NT2/D1 (cell line): ENCODE measurements at regions not wholly inside any gene's neighbourhood (a gene's known extent, or its start where the extent isn't known, plus 50 kb on each side); places are given as distances from the start of the nearest gene placed in this dataset.

Source experiments
- DNase-seq: peaks from one replicate; pipeline ENCODE4 v3.0.0-alpha.2; 2011; ENCODE audit warnings: low read depth, low spot score
- H3K27me3 ChIP-seq: 2 replicates; pipeline ENCODE4 v1.6.0; 2011; ENCODE audit warnings: mild to moderate bottlenecking; ENCODE audit not compliant: insufficient read length, insufficient read depth
- H3K36me3 ChIP-seq: 2 replicates; pipeline ENCODE4 v1.6.1; 2011; ENCODE audit warnings: mild to moderate bottlenecking, low read length, mixed read lengths; ENCODE audit not compliant: insufficient read depth, insufficient read length
- H3K4me1 ChIP-seq: 2 replicates; pipeline ENCODE4 v1.5.1; 2011; ENCODE audit not compliant: insufficient read depth, insufficient read length
- H3K4me3 ChIP-seq: 2 replicates; pipeline ENCODE4 v1.5.1; 2011; ENCODE audit warnings: low read depth; ENCODE audit not compliant: insufficient read length
- H3K9ac ChIP-seq: 2 replicates; pipeline ENCODE4 v1.6.0; 2011; ENCODE audit warnings: low read depth; ENCODE audit not compliant: insufficient read length
- H3K9me3 ChIP-seq: 2 replicates; pipeline ENCODE4 v1.5.1; 2011; ENCODE audit warnings: mild to moderate bottlenecking, low read length; ENCODE audit not compliant: insufficient read depth
- SUZ12 ChIP-seq: IDR thresholded peaks from 2 replicates; pipeline ENCODE4 v1.6.1; 2011; ENCODE audit not compliant: insufficient read length, insufficient read depth; ENCODE audit errors: extremely low read depth
- YY1 ChIP-seq: IDR thresholded peaks from 2 replicates; pipeline ENCODE4 v1.6.1; 2011; ENCODE audit not compliant: insufficient read length, insufficient read depth
- ZNF274 ChIP-seq: IDR thresholded peaks from 2 replicates; pipeline ENCODE4 v1.6.1; 2011; ENCODE audit warnings: mild to moderate bottlenecking, low read depth, low read length

GRCh38 chr2:62425684-62426083, 80.3 kb downstream of the TMEM17 start:
- no peaks in the 10 kb centered on the region for H3K27me3 ChIP-seq
- no peak for TF ChIP-seq SUZ12
- no peak for TF ChIP-seq YY1
- TF ChIP-seq ZNF274 = no peak
- H3K9ac ChIP-seq = no peak overlapping the region
- no peak overlapping the region for H3K4me3 ChIP-seq
- H3K9me3 ChIP-seq = no peaks in the 10 kb centered on the region; the same call in 1 of the 2 replicates
- H3K4me1 ChIP-seq = no peaks in the 10 kb centered on the region
- H3K36me3 ChIP-seq = no peaks in the 10 kb centered on the region
- no peak for DNase-seq

- no peaks in the 10 kb centered on the region for H3K27me3 ChIP-seq
- TF ChIP-seq YY1 = no peak
- no peak for TF ChIP-seq ZNF274
- no peak for DNase-seq
These were observed 81.1 kb downstream of the TMEM17 start for GRCh38 chr2:62424899-62425298.

GRCh38 chr2:62423883-62424458, 82.0 kb downstream of the TMEM17 start:
- Histone ChIP-seq H3K9ac (no peak overlapping the region), H3K4me1 (no peaks in the 10 kb centered on the region), H3K36me3 (no peaks in the 10 kb centered on the region), H3K27me3 (no peaks in the 10 kb centered on the region), H3K9me3 (no peaks in the 10 kb centered on the region), H3K4me3 (no peak overlapping the region)
- TF ChIP-seq ZNF274 (no peak), SUZ12 (no peak), YY1 (no peak)
- no peak for DNase-seq

More at GRCh38 chr2:62424899-62425298, 81.1 kb downstream of the TMEM17 start:
- Histone ChIP-seq H3K9ac (no peak overlapping the region), H3K9me3 (no peaks in the 10 kb centered on the region), H3K36me3 (no peaks in the 10 kb centered on the region), H3K4me1 (no peaks in the 10 kb centered on the region), H3K4me3 (no peak overlapping the region)

GRCh38 chr2:62423235-62423634, 82.8 kb downstream of the TMEM17 start:
- Histone ChIP-seq H3K9ac (no peak overlapping the region), H3K4me3 (no peak overlapping the region), H3K4me1 (no peaks in the 10 kb centered on the region), H3K36me3 (no peaks in the 10 kb centered on the region), H3K9me3 (no peaks in the 10 kb centered on the region), H3K27me3 (no peaks in the 10 kb centered on the region)
- no peak for DNase-seq
- TF ChIP-seq YY1 (no peak), ZNF274 (no peak), SUZ12 (no peak)

GRCh38 chr2:62415518-62415917, 90.5 kb downstream of the TMEM17 start:
- peaks cover 2% of the 10 kb centered on the region for H3K4me1 ChIP-seq
- no peak overlapping the region for H3K4me3 ChIP-seq
- H3K9me3 ChIP-seq = no peaks in the 10 kb centered on the region
- no peaks in the 10 kb centered on the region for H3K36me3 ChIP-seq
- H3K9ac ChIP-seq = no peak overlapping the region
- DNase-seq = no peak
- no peaks in the 10 kb centered on the region for H3K27me3 ChIP-seq
- no peak for TF ChIP-seq YY1
- no peak for TF ChIP-seq ZNF274

- Histone ChIP-seq H3K9me3 (no peaks in the 10 kb centered on the region), H3K27me3 (no peaks in the 10 kb centered on the region), H3K4me1 (peaks cover 2% of the 10 kb centered on the region), H3K36me3 (no peaks in the 10 kb centered on the region), H3K9ac (no peak overlapping the region), H3K4me3 (no peak overlapping the region)
- DNase-seq = no peak
- TF ChIP-seq ZNF274 (no peak), YY1 (no peak), SUZ12 (no peak)
These were observed 91.0 kb downstream of the TMEM17 start for GRCh38 chr2:62415019-62415431.

- Histone ChIP-seq H3K9ac (no peak overlapping the region), H3K4me3 (no peak overlapping the region), H3K27me3 (no peaks in the 10 kb centered on the region), H3K4me1 (peaks cover 6% of the 10 kb centered on the region), H3K9me3 (no peaks in the 10 kb centered on the region), H3K36me3 (no peaks in the 10 kb centered on the region)
- DNase-seq = no peak
- TF ChIP-seq YY1 (no peak), ZNF274 (no peak), SUZ12 (no peak)
These were observed 92.8 kb downstream of the TMEM17 start for GRCh38 chr2:62413116-62413663.

GRCh38 chr2:62412347-62412742, 93.7 kb downstream of the TMEM17 start:
- no peak overlapping the region for H3K4me3 ChIP-seq
- no peaks in the 10 kb centered on the region for H3K27me3 ChIP-seq
- H3K4me1 ChIP-seq = peaks cover 7% of the 10 kb centered on the region
- H3K9me3 ChIP-seq = no peaks in the 10 kb centered on the region
- no peak overlapping the region for H3K9ac ChIP-seq
- TF ChIP-seq SUZ12 = no peak
- TF ChIP-seq ZNF274 = no peak
- no peak for TF ChIP-seq YY1
- DNase-seq = no peak
- no peaks in the 10 kb centered on the region for H3K36me3 ChIP-seq
